H9 (cell line): ENCODE measurements at regions not wholly inside any gene's neighbourhood (a gene's known extent, or its start where the extent isn't known, plus 50 kb on each side); places are given as distances from the start of the nearest gene placed in this dataset.

Experiments
- DNase-seq: peaks from one replicate; pipeline ENCODE4 v3.0.0-alpha.2; 2017
- H2AFZ ChIP-seq: one replicate; pipeline ENCODE4 v1.6.1; 2013; ENCODE audit warnings: mild to moderate bottlenecking, low read length, control low read depth, moderate library complexity
- H2AK5ac ChIP-seq: 2 replicates; pipeline ENCODE4 v1.6.1; 2013; ENCODE audit warnings: low read length, control low read depth, mixed read lengths; ENCODE audit not compliant: insufficient read length
- H2BK120ac ChIP-seq: one replicate; pipeline ENCODE4 v1.6.1; 2013; ENCODE audit warnings: low read depth, mild to moderate bottlenecking, low read length, control low read depth, inconsistent platforms; ENCODE audit not compliant: poor library complexity, severe bottlenecking
- H2BK12ac ChIP-seq: 2 replicates; pipeline ENCODE4 v1.6.1; 2013; ENCODE audit warnings: low read length, control low read depth, mixed read lengths, low read depth; ENCODE audit not compliant: insufficient read length
- H2BK15ac ChIP-seq: 2 replicates; pipeline ENCODE4 v1.6.1; 2013; ENCODE audit warnings: low read depth, low read length, control low read depth
- H2BK20ac ChIP-seq: one replicate; pipeline ENCODE4 v1.6.1; 2013; ENCODE audit warnings: low read depth, mild to moderate bottlenecking, low read length, control low read depth, inconsistent platforms; ENCODE audit not compliant: poor library complexity, severe bottlenecking
- H2BK5ac ChIP-seq: 2 replicates; pipeline ENCODE4 v1.6.1; 2013; ENCODE audit warnings: low read length, control low read depth, mixed read lengths; ENCODE audit not compliant: insufficient read length
- H3K14ac ChIP-seq: 2 replicates; pipeline ENCODE4 v1.6.1; 2013; ENCODE audit warnings: low read length, control low read depth; ENCODE audit not compliant: insufficient read depth
- H3K18ac ChIP-seq: 2 replicates; pipeline ENCODE4 v1.6.1; 2013; ENCODE audit warnings: low read depth, mild to moderate bottlenecking, mixed read lengths, low read length, control low read depth; ENCODE audit not compliant: insufficient read length
- H3K23ac ChIP-seq: 2 replicates; pipeline ENCODE4 v1.6.1; 2013; ENCODE audit warnings: low read length, control low read depth, mixed read lengths, low read depth; ENCODE audit not compliant: insufficient read length
- H3K23me2 ChIP-seq: 2 replicates; pipeline ENCODE4 v1.6.1; 2013; ENCODE audit warnings: low read depth, mild to moderate bottlenecking, mixed read lengths, low read length, control low read depth; ENCODE audit not compliant: insufficient read length, poor library complexity, severe bottlenecking
- H3K27ac ChIP-seq: 2 replicates; pipeline ENCODE4 v1.5.1; 2013; ENCODE audit warnings: low read length, control low read depth, mixed read lengths, low read depth; ENCODE audit not compliant: insufficient read length
- H3K27me3 ChIP-seq: 2 replicates; pipeline ENCODE4 v1.6.1; 2013; ENCODE audit warnings: low read length, control low read depth, inconsistent platforms; ENCODE audit not compliant: insufficient read depth
- H3K4ac ChIP-seq: 2 replicates; pipeline ENCODE4 v1.6.1; 2013; ENCODE audit warnings: low read depth, mild to moderate bottlenecking, control low read depth, inconsistent platforms, low read length, moderate library complexity
- H3K4me1 ChIP-seq: 2 replicates; pipeline ENCODE4 v1.6.1; 2013; ENCODE audit warnings: low read length, control low read depth, inconsistent platforms; ENCODE audit not compliant: insufficient read depth
- H3K4me2 ChIP-seq: 2 replicates; pipeline ENCODE4 v1.6.1; 2013; ENCODE audit warnings: low read length, control low read depth, mixed read lengths; ENCODE audit not compliant: insufficient read length, insufficient read depth
- H3K56ac ChIP-seq: 2 replicates; pipeline ENCODE4 v1.6.1; 2013; ENCODE audit warnings: low read depth, mild to moderate bottlenecking, mixed read lengths, low read length, control low read depth; ENCODE audit not compliant: insufficient read length
- H3K79me1 ChIP-seq: 2 replicates; pipeline ENCODE4 v1.6.1; 2013; ENCODE audit warnings: low read depth, mild to moderate bottlenecking, moderate library complexity, low read length, control low read depth, inconsistent platforms; ENCODE audit not compliant: insufficient read depth, poor library complexity, severe bottlenecking
- H3K79me2 ChIP-seq: 2 replicates; pipeline ENCODE4 v1.6.1; 2013; ENCODE audit warnings: low read length, control low read depth, inconsistent platforms; ENCODE audit not compliant: insufficient read depth
- H3K9ac ChIP-seq: 2 replicates; pipeline ENCODE4 v1.6.1; 2013; ENCODE audit warnings: low read length, control low read depth, mixed read lengths; ENCODE audit not compliant: insufficient read length; ENCODE audit errors: extremely low read depth
- H3K9me3 ChIP-seq: one replicate; pipeline ENCODE4 v1.6.1; 2013; ENCODE audit warnings: low read depth, low read length, inconsistent platforms; ENCODE audit not compliant: control insufficient read depth
- H3T11ph ChIP-seq: one replicate; pipeline ENCODE4 v1.6.1; 2013; ENCODE audit warnings: mild to moderate bottlenecking, low read length, control low read depth, inconsistent platforms
- H4K20me1 ChIP-seq: one replicate; pipeline ENCODE4 v1.6.1; 2013; ENCODE audit not compliant: control insufficient read depth, insufficient read length, insufficient read depth
- H4K5ac ChIP-seq: 2 replicates; pipeline ENCODE4 v1.6.1; 2013; ENCODE audit warnings: low read depth, mild to moderate bottlenecking, mixed read lengths, low read length, control low read depth; ENCODE audit not compliant: insufficient read length
- H4K8ac ChIP-seq: replicated peaks from 2 replicates; pipeline ENCODE4 v1.6.1; 2013; ENCODE audit warnings: low read length, control low read depth, mixed read lengths, low read depth; ENCODE audit not compliant: insufficient read length
- H4K91ac ChIP-seq: 2 replicates; pipeline ENCODE4 v1.6.1; 2013; ENCODE audit warnings: low read depth, mild to moderate bottlenecking, moderate library complexity, mixed read lengths, low read length, control low read depth; ENCODE audit not compliant: insufficient read length
- H3K27ac Mint-ChIP-seq, 3 experiments: 2 replicates in 2 of 3; 3 replicates in 1 of 3; pipeline ENCODE4 v1.8.0; 2020 to 2021; ENCODE audit warnings: mixed read lengths in 3 of 3, mild to moderate bottlenecking in 1 of 3, moderate library complexity in 1 of 3
- H3K27me3 Mint-ChIP-seq: 2 replicates; pipeline ENCODE4 v1.8.0; 2021; ENCODE audit warnings: low read depth, mild to moderate bottlenecking, moderate library complexity, mixed read lengths
- H3K36me3 Mint-ChIP-seq, 3 experiments: 2 replicates in 2 of 3; 3 replicates in 1 of 3; pipeline ENCODE4 v1.8.0; 2020 to 2021; ENCODE audit warnings: low read depth in 3 of 3, mixed read lengths in 3 of 3; ENCODE audit not compliant: insufficient read depth in 1 of 3
- H3K4me1 Mint-ChIP-seq, 2 experiments: 2 replicates each; pipeline ENCODE4 v1.8.0; 2020; ENCODE audit warnings: mixed read lengths in 2 of 2
- H3K4me3 Mint-ChIP-seq, 2 experiments: 2 replicates in 1 of 2; 3 replicates in 1 of 2; pipeline ENCODE4 v1.8.0; 2020 to 2021; ENCODE audit warnings: mild to moderate bottlenecking in 2 of 2, mixed read lengths in 2 of 2, moderate library complexity in 1 of 2
- H3K9me3 Mint-ChIP-seq, 2 experiments: 2 replicates in 1 of 2; 3 replicates in 1 of 2; pipeline ENCODE4 v1.8.0; 2020; ENCODE audit warnings: mild to moderate bottlenecking in 2 of 2, mixed read lengths in 2 of 2, moderate library complexity in 1 of 2
- CTCF ChIP-seq: fragments of 200-600 bp; sonication (generic); conservative IDR thresholded peaks from 3 replicates; pipeline ENCODE4 v1.8.0; 2021; ENCODE audit warnings: antibody characterized with exemption, mild to moderate bottlenecking
- WGBS: extraction: QIAGEN DNeasy Blood & Tissue Kit; methylation state at CpG from one replicate; pipeline ENCODE4 v1.1.7; 2013; ENCODE audit warnings: missing lambda C conversion rate, low lambda C conversion rate, mixed read lengths; ENCODE audit not compliant: insufficient read length; ENCODE audit errors: extremely low coverage; 5-methylcytosine and 5-hydroxymethylcytosine counted together

DNA sequence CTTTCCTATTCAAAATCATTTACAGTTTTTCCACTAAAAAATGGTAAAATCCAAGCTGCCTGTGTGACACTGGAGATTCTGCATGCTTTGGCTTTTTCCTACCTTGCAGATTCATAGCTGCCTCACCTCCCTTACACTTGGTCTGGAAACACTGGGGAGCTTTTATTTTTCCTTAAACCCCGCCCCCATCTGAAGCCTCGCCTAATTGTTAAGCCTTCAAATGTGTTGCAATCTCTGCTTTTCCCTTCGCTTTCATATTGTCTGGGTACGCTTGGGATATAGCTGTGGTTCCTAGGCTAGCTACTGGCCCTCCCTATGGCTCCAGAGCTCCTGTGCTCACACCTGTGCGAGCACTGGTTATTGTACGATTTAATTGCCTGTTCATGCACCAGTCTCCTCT, 942.4 kb upstream of the GYPC start:
- Mint-ChIP-seq H3K4me1 (peaks cover 0 to 11% of the 10 kb centered on the region in 2 experiments; a peak in 1 of 4 replicates), H3K27me3 (no peaks in the 10 kb centered on the region), H3K4me3 (no peak overlapping the region), H3K36me3 (no peaks in the 10 kb centered on the region; a peak in 1 of 7 replicates), H3K27ac (peak overlapping the region in 1 of 3 experiments; percentile 8; a peak in 1 of 7 replicates), H3K9me3 (no peaks in the 10 kb centered on the region; a peak in 1 of 5 replicates)
- no peak overlapping the region for H2BK5ac ChIP-seq
- H2BK20ac ChIP-seq = no peak overlapping the region
- H3K18ac ChIP-seq = no peak overlapping the region
- H3K9ac ChIP-seq = no peak overlapping the region
- no peak overlapping the region for H2BK120ac ChIP-seq
- no peaks in the 10 kb centered on the region for H3K79me2 ChIP-seq
- no peak overlapping the region for H2BK12ac ChIP-seq
- no peak overlapping the region for H2AK5ac ChIP-seq
- H3K14ac ChIP-seq = no peak overlapping the region
- no peak overlapping the region for H4K91ac ChIP-seq
- no peak overlapping the region for H2BK15ac ChIP-seq
- H3K27ac ChIP-seq = no peak overlapping the region
- no peak overlapping the region for H2AFZ ChIP-seq
- no peak overlapping the region for H4K8ac ChIP-seq
- H3K9me3 ChIP-seq = no peaks in the 10 kb centered on the region
- H3K23ac ChIP-seq = no peak overlapping the region
- H3K79me1 ChIP-seq = no peaks in the 10 kb centered on the region
- H3K4me2 ChIP-seq = no peak overlapping the region
- no peak overlapping the region for H3K4ac ChIP-seq
- no peaks in the 10 kb centered on the region for H3K4me1 ChIP-seq
- H4K5ac ChIP-seq = no peak overlapping the region
- TF ChIP-seq CTCF = no peak
- no peaks in the 10 kb centered on the region for H3K23me2 ChIP-seq
- H3T11ph ChIP-seq = no peak overlapping the region
- DNase-seq = no peak
- H3K27me3 ChIP-seq = no peaks in the 10 kb centered on the region
- H4K20me1 ChIP-seq = no peaks in the 10 kb centered on the region
- no peak overlapping the region for H3K56ac ChIP-seq
- no CpG with 5 or more reads among the region's 6 CpGs for WGBS
